ENCODE measurements at regions not wholly inside any gene's neighbourhood (a gene's known extent, or its start where the extent isn't known, plus 50 kb on each side); places are given as distances from the start of the nearest gene placed in this dataset.
"Not testable (repeated sequence)": the region's sequence is repeated elsewhere in the genome, so short reads cannot be mapped to it uniquely, and the experiment has no call there.

DNA sequence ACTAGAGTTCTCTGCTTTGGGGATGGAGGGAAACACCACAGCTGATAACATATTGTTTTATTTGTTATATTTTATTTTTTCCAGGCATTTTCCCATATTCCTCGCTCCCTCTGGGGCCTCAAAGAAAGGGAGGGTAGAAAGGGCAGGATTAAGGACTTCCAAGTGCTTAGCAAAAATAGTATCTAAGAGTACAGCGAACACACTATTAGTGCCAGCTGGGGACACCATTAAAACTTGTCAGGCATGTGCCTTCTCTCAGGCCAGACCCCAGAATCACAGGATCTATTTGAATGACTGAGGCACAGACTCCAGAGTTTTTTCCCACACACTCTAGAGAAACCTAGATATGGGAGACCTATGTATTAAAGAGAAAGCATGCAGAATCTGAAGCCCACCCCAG is 451.0 kb upstream of the TRPC7 start:
- H3K4me1 ChIP-seq (ENCODE audit: insufficient read depth, low read length, poor library complexity, severe bottlenecking) = no peaks in the 10 kb centered on the region
- BruUV-seq (replicated peaks) = no TSS peak
- H3K27me3 ChIP-seq (replicated peaks; ENCODE audit: insufficient read depth, low read depth, low read length, poor library complexity) = no peaks in the 10 kb centered on the region
- no peak overlapping the region for H3K27ac ChIP-seq (ENCODE audit: low read depth, low read length, poor library complexity, severe bottlenecking)
- POLR2A ChIA-PET (ENCODE audit: low non-redundant PET) = no interaction called here
- TF ChIP-seq, protein P1, sequence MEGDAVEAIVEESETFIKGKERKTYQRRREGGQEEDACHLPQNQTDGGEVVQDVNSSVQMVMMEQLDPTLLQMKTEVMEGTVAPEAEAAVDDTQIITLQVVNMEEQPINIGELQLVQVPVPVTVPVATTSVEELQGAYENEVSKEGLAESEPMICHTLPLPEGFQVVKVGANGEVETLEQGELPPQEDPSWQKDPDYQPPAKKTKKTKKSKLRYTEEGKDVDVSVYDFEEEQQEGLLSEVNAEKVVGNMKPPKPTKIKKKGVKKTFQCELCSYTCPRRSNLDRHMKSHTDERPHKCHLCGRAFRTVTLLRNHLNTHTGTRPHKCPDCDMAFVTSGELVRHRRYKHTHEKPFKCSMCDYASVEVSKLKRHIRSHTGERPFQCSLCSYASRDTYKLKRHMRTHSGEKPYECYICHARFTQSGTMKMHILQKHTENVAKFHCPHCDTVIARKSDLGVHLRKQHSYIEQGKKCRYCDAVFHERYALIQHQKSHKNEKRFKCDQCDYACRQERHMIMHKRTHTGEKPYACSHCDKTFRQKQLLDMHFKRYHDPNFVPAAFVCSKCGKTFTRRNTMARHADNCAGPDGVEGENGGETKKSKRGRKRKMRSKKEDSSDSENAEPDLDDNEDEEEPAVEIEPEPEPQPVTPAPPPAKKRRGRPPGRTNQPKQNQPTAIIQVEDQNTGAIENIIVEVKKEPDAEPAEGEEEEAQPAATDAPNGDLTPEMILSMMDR (conservative IDR thresholded peaks at IDR 0.05; ENCODE audit: low read depth, low read length) = no peak
- no peak for TF ChIP-seq EZH2 (IDR thresholded peaks at IDR 0.05; ENCODE audit: borderline replicate concordance, low read depth, low read length, poor library complexity, severe bottlenecking)
- no peak for DNase-seq (ENCODE audit: low spot score)
- CTCF ChIA-PET = no interaction called here
- no peak overlapping the region for H3K4me3 ChIP-seq (ENCODE audit: low read depth, low read length, poor library complexity, severe bottlenecking)
- intact Hi-C loops (cut with micrococcal nuclease; ENCODE audit: unreplicated experiment) = no loop called here
- H3K9me3 ChIP-seq (ENCODE audit: low read depth, low read length, poor library complexity, severe bottlenecking) = no peaks in the 10 kb centered on the region
- no peaks in the 10 kb centered on the region for H3K36me3 ChIP-seq (ENCODE audit: insufficient read depth, low read length, poor library complexity, severe bottlenecking)

DNA sequence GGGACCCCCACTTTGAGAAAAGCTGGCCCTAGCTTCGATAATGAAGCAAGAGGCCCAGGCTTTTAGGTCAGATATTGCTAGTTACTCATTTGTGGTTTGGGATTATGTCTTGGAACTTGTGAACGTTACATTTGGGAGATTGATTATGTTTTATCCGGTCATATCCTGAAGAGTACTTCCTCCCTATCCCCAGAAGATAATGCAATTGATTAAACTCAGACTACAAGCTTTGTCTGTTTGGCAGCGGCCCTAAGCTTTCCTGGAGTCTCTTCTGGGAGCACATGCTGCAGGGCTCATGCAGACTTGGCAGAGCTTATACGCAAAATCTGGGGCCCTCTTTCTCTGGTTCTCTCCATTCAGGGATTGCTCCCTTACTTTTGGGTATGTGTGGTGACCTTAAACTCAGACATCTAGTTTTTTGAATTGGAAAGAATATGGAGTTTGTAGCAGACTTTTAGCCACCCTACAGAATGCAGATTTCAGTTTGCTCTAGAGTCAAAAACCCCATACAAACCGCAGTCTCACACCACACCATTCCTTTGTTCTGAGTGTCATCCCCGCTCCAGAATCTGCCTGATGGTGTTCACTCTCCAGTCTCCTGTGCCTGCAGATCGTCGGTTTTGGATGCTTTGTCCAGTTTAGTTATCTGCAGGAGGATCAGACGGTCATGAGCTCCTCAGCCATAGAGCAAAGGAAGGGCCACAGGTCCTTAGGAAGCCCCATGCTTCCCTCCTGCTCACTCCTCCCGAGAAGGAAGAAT is 449.5 kb upstream of the TRPC7 start:
- BruUV-seq (replicated peaks) = no TSS peak
- ChIA-PET POLR2A (ENCODE audit: low non-redundant PET) (no interaction called here), CTCF (no interaction called here)
- no peak overlapping the region for H3K4me3 ChIP-seq (ENCODE audit: low read depth, low read length, poor library complexity, severe bottlenecking)
- H3K27ac ChIP-seq (ENCODE audit: low read depth, low read length, poor library complexity, severe bottlenecking) = no peak overlapping the region
- H3K27me3 ChIP-seq (replicated peaks; ENCODE audit: insufficient read depth, low read depth, low read length, poor library complexity) = no peaks in the 10 kb centered on the region
- intact Hi-C loops (cut with micrococcal nuclease; ENCODE audit: unreplicated experiment) = no loop called here
- TF ChIP-seq, protein P1 (conservative IDR thresholded peaks at IDR 0.05; ENCODE audit: low read depth, low read length) = no peak
- no peak for TF ChIP-seq EZH2 (IDR thresholded peaks at IDR 0.05; ENCODE audit: borderline replicate concordance, low read depth, low read length, poor library complexity, severe bottlenecking)
- no peaks in the 10 kb centered on the region for H3K9me3 ChIP-seq (ENCODE audit: low read depth, low read length, poor library complexity, severe bottlenecking)
- no peak for DNase-seq (ENCODE audit: low spot score)
- no peaks in the 10 kb centered on the region for H3K36me3 ChIP-seq (ENCODE audit: insufficient read depth, low read length, poor library complexity, severe bottlenecking)
- H3K4me1 ChIP-seq (ENCODE audit: insufficient read depth, low read length, poor library complexity, severe bottlenecking) = no peaks in the 10 kb centered on the region

DNA sequence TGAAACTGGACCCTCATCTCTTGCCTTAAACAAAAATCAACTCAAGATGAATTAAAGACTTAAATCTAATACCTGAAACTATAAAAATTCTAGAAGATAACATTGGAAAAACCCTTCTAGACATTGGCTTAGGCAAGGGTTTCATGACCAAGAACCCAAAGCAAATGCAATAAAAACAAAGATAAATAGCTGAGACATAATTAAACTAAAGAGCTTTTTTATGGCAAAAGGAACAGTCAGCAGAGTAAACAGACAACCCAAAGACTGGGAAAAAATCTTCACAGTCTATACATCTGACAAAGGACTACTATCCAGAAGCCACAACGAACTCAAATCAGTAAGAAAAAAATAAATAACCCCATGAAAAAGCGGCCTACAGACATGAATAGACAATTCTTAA is 446.9 kb upstream of the TRPC7 start:
- BruUV-seq (replicated peaks); H3K4me1 ChIP-seq (ENCODE audit: insufficient read depth, low read length, poor library complexity, severe bottlenecking); H3K27ac ChIP-seq (ENCODE audit: low read depth, low read length, poor library complexity, severe bottlenecking); DNase-seq (ENCODE audit: low spot score); H3K9me3 ChIP-seq (ENCODE audit: low read depth, low read length, poor library complexity, severe bottlenecking); H3K36me3 ChIP-seq (ENCODE audit: insufficient read depth, low read length, poor library complexity, severe bottlenecking); H3K27me3 ChIP-seq (replicated peaks; ENCODE audit: insufficient read depth, low read depth, low read length, poor library complexity); POLR2A ChIA-PET (ENCODE audit: low non-redundant PET); H3K4me3 ChIP-seq (ENCODE audit: low read depth, low read length, poor library complexity, severe bottlenecking); intact Hi-C loops (cut with micrococcal nuclease; ENCODE audit: unreplicated experiment); CTCF ChIA-PET: not testable (repeated sequence)

DNA sequence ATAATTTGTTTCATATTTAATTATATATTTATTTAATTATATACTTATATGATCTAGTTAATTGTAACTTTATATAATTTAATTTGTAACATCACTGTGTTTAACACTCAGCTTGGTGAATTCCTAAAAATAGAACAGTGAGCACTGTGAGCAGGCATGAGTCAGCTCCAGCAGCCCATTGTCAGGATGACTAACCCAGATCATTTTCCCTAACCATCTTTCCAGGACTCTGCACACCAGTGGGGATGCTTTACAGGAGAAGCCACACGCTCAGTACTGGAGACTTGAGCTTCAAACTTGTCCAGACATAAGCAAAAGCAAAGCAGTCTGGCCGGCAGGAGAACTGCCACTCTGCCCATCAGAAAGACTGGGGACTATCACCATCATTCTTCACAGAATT is 446.2 kb upstream of the TRPC7 start:
- POLR2A ChIA-PET (ENCODE audit: low non-redundant PET) = no interaction called here
- H3K4me3 ChIP-seq (ENCODE audit: low read depth, low read length, poor library complexity, severe bottlenecking) = no peak overlapping the region
- H3K27ac ChIP-seq (ENCODE audit: low read depth, low read length, poor library complexity, severe bottlenecking) = no peak overlapping the region
- no peaks in the 10 kb centered on the region for H3K36me3 ChIP-seq (ENCODE audit: insufficient read depth, low read length, poor library complexity, severe bottlenecking)
- no TSS peak for BruUV-seq (replicated peaks)
- CTCF ChIA-PET = no interaction called here
- no peaks in the 10 kb centered on the region for H3K9me3 ChIP-seq (ENCODE audit: low read depth, low read length, poor library complexity, severe bottlenecking)
- H3K4me1 ChIP-seq (ENCODE audit: insufficient read depth, low read length, poor library complexity, severe bottlenecking) = no peaks in the 10 kb centered on the region
- no peaks in the 10 kb centered on the region for H3K27me3 ChIP-seq (replicated peaks; ENCODE audit: insufficient read depth, low read depth, low read length, poor library complexity)
- intact Hi-C loops (cut with micrococcal nuclease; ENCODE audit: unreplicated experiment) = no loop called here
- peak; percentile 13 for DNase-seq (ENCODE audit: low spot score)
- no peak for TF ChIP-seq EZH2 (IDR thresholded peaks at IDR 0.05; ENCODE audit: borderline replicate concordance, low read depth, low read length, poor library complexity, severe bottlenecking)
- TF ChIP-seq, protein P1 (conservative IDR thresholded peaks at IDR 0.05; ENCODE audit: low read depth, low read length) = no peak

Data from A673 (cell line).